Panc1 (cell line): ENCODE measurements at regions not wholly inside any gene's neighbourhood (a gene's known extent, or its start where the extent isn't known, plus 50 kb on each side); places are given as distances from the start of the nearest gene placed in this dataset.

Experiments used
- CTCF ChIP-seq: fragments of 450-650 bp; IDR thresholded peaks from 2 replicates; pipeline ENCODE4 v1.5.1; 2017; ENCODE audit warnings: mild to moderate bottlenecking
- POLR2AphosphoS5 ChIP-seq: IDR thresholded peaks from 2 replicates; pipeline ENCODE4 v1.6.1; 2012; ENCODE audit warnings: mild to moderate bottlenecking, low read depth, low read length, moderate library complexity

GRCh38 chr4:176967586-176967985 is 174.9 kb upstream of the VEGFC start:
- TF ChIP-seq CTCF, result no peak
- TF ChIP-seq POLR2AphosphoS5, result no peak
